ENCODE measurements at regions not wholly inside any gene's neighbourhood (a gene's known extent, or its start where the extent isn't known, plus 50 kb on each side); places are given as distances from the start of the nearest gene placed in this dataset.

DNA sequence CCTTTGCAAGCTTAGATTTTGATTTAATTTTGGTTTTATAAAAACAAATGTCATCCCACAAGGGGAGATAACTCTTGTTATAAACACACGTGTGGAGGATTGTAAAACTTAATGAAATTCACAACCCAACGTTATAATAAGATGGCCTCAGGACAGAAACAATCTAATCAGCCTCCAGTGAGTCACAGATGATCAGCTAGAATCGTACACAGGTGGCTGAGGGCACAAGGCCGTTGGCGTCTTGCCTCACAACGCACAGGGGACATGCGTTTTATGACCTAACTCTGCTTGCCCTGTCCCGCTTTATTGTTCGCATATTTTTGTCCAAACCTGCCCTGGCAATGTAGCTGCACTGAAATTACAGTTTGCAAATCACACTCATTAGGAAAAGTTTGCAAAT lies 121.9 kb upstream of the PDZRN3 start:
- DNase-seq (ENCODE audit: low read depth in 2 of 2): no peak

DNA sequence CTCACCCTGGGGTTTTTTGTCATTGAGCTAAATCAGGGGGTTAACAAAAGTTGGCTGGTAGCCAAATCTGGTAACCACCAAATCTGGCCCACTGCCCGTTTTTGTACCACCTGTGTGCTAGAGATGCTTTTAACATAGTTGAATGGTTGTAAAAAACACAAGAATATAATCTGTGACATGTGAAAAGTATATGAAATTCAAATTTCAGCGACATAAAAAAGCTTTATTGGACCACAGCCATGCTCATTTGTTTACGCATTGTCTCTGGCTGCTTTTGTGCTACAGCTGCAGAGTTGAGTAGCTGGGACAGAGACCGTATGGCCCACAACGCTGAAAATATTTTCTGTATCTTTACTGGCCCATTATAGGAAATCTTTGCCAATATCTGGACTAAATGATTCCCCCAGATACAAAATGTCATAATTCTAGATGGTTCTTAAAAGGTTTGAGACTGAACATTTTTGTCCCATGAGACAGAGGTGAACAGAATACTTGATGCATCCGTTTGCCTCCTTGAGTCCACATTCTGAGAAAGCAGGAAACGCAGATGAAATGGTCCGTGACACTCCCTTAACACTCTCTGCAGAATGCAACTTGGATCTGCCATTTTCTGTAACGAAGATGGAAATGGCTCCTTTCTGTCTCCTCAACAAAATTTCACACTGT lies 120.9 kb upstream of the PDZRN3 start:
- DNase-seq (ENCODE audit: low read depth in 2 of 2): no peak

DNA sequence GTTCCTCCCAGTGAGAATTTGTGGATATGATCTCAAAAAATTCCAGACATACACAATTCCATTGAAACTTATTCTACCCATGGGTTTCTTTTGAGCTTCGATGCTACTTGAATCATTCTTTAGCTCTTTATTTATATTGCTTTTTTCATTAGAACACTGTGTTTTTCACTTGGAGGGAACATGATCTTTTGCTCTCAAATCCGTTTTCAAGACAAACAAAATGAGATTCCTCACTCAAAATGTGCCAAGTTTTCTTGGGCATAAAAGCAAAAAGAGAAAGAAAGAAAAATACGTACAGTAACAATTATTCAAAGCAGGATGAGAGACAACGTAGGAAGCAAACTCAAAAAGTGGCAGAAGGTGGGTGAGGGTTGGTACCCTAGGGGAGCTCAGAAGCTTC lies 118.8 kb upstream of the PDZRN3 start:
- DNase-seq (ENCODE audit: low read depth in 2 of 2): no peak

DNA sequence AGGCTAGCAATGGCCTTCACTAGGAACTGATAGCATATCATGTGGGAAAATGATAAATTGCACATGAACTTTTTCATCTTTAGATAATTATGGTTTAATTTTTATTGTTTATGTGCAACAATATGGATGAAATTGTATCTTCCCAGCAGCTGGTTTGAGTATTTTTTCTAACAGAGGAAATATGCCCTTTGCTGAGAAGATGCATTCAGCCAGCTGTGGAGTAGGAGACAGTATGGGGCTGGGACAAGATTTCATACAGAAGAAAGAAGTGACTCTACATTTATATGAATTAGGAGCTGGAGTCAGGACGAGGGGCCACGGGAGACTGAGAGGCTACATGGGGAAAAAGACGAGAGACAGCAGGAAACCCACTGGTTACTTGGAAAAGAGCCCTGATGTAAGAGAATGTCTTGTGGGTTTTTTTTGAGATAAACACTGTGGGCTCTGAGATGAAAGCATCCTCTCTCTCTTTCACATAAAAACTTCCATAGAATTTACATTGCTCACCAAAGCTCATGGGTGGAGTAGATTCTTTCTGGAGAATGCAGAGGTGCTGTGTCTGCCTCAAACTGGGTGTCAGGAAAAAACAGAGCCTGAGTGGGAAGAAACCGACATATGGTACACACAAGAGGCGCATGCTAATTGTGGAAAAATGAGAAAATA lies 115.2 kb upstream of the PDZRN3 start:
- DNase-seq (ENCODE audit: low read depth in 2 of 2): no peak

DNA sequence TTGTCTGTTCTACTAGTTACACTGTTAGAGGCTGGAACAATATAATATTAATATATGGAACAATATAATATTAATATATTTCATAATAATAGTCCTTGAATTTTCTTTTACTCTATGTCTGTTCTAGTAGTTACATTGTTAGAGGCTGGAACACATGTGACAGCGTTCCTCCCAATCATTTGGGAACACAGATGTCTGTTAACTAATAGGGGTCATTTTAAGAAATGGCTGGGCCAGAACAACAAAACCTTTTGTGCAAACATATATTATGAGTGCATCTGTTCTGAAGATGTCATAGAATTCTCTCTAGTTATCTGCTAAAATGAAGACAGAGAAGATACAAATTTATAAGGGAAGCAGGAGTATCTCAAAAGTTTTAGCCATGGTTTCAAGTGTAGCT lies 114.0 kb upstream of the PDZRN3 start:
- DNase-seq (ENCODE audit: low read depth in 2 of 2): no peak

DNA sequence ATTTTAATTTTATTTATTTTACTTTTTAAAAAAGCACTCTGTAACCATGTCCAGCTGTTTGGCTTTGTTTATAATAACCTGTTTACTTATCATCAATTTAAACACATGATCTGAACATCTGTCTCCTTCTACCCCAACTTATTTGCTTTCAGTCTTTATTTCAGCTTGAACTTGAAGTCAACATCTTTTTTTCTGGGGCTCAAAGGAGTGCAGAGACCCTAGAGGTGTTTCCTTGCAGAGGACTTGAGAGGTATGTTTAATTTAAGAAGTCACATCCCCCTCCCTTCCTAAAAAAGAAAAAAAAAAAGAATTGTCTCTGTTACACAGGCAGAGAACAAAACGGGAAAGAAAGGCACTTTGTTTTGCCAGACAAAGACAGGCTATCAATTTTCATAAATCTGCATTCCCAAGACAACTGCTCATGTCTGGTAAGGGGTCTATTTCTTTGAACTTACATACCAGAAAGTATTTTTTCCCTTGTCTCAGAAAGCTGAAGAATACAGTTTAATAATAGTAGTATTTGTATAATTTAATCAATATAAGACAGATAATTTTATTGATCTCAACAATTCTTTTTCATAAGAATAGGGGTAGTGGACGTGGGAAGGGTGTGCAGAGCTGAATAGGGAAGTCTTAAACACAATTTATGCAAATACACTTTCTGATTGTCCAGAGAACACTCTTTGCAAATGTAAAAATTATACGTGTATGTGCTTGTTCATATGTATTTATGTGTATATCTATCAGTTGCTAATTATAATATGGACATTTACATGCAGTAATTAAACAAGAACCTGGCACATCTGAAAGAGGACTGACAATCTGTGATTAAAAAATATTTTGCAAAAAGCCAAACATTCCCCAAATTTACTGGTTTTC lies 109.7 kb upstream of the PDZRN3 start:
- DNase-seq (ENCODE audit: low read depth in 2 of 2): no peak

DNA sequence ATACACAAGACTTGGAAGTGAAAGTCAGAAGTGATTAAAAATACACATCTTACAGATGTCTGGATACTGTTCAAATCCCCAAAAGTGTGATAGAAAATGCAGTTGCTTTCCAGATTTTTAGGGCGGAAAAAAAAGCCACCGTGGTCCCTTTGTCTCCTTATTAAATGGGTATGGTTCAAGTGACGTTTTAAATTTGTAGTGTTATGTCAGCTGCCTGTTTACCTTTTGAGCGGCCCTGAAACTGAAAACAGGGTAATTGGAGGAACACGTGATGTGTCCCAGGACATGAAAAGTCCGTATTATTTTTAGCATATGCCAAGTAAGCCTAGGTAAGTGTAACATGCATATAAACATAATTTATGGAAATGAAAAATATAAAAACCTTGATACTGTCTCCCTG lies 109.0 kb upstream of the PDZRN3 start:
- DNase-seq (ENCODE audit: low read depth in 2 of 2): no peak

DNA sequence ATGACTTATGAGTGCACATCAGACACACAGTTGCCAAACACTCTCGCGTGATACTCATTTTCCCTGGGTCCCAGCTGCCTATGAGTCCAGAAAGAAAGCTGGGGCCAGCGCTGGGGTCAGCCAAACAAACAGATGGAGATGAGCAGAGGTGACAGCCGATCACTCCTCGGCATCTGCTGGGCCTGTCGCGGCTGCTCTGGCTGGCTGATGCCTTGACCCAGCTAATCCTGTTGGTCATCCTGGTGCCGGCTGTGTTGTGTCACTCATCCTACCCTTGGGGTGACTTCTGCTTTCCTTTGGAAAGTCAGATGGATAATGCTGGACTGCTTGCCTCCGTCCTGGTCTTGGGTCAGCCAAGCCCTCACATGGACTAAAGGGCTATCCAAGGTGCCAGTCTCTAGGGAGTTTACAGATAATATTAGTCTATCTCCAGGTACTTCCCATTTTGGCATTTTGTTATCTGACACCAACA lies 105.3 kb upstream of the PDZRN3 start:
- no peak for DNase-seq (ENCODE audit: low read depth in 2 of 2)

DNA sequence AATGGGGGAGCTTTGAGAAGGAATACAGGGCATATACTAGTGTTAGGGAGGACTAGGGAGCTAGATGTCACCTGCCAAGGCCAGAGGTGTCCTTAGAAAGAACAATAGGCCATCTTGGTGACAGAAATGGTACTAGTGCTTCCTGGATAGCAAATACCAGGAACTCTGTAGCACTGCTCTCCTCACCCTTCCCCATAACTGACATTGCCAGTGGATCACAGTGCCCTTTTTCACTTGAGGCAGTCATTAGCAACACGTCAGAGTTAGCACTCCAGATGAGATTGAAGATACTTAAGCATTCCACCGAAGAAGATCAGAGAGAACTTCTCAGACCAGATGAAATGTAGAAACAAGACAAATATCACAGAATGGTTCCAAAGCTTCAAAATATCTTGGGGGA lies 103.1 kb upstream of the PDZRN3 start:
- DNase-seq (ENCODE audit: low read depth in 2 of 2): no peak

DNA sequence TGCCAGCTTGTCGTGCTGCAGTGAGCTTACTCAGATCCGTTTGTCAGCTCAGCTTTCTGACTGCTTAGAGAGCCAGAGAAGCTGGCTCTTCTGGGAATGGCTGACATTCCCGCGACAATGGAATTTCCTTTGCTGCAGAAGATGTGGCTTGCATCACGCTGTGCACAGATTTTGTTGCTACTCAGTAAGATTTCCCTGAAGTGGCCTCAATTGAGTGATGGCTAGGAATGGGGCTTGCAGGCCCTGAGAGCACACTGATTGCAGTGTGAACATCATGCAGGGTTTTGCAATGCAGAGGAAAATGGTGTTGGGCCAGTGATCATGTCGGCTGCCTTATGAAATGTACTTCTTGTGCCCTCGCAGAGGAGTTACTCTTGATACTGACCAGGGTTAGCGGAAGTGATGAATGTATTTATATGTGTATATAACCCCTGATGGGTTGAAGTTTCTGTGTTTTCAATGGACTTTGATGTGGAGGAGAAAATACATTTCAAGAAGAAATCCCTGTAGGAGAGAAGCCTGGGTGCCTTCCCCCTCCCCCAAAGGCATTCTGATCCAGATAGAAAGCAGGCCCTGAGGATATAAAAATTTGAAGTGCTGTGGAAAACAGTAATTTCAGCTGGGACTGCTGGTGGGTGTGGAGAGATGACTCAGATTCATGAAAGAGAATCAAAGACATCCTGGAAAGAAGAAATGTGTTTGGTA lies 102.5 kb upstream of the PDZRN3 start:
- DNase-seq (ENCODE audit: low read depth in 2 of 2): no peak

DNA sequence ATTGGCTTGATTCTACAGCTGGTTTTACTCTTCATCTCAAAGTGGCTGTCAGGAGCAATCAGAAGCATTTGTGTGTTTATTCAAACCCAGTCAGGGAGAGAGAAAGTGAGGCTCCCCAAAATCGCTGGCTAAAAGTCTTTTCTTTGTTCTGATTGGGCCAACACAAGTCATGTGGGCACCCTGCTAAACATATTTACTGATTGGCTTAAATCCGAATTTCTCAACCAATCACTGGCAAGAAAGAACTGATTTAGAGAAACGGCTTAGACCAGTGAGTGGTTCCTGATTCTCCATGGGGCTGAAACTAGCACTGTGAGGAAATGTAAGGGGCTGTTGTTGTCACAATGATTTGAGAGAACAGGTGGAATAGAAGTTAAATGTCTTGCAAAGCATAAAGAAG lies 98.9 kb upstream of the PDZRN3 start:
- DNase-seq (ENCODE audit: low read depth in 2 of 2): no peak

DNA sequence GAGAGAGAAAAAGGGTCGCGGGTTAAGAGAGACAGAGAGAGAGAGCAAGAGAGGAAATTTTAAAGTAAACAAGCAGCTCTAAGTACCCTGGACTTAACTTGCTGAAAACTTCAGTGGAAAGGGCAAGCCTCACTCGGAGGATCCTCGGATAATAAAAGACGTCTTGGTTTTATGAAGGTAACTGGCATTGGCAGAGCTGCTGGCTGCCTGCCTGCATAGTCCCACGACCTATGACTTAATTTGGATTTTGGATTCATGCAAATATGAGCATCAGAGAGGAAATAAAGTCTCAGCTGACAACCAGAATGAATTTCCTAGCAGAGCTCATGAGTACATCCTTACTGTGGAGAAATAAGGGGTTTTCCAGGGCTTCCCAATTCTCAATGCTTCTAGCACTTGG lies 95.1 kb upstream of the PDZRN3 start:
- no peak for DNase-seq (ENCODE audit: low read depth in 2 of 2)

DNA sequence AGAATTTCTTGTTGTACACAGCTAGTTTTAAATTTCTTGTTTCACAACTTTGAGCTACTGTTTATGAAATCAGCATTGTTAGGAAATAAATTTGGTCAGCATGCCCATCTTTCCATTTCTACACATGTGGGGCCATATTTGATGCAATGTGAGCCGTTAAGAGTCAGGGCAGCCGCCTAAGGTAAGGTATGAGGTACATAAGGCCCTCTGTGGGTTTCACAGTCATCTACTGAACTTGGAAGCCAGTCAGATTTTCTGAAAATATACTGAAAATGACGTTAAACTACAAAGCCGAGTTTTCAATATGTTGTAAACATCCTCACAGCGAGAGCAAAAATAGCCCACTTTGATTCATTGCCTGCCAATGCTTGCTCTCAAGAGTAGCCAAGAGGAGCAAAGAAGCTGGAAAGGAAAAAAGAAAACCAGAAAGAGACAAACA lies 94.7 kb upstream of the PDZRN3 start:
- no peak for DNase-seq (ENCODE audit: low read depth in 2 of 2)

DNA sequence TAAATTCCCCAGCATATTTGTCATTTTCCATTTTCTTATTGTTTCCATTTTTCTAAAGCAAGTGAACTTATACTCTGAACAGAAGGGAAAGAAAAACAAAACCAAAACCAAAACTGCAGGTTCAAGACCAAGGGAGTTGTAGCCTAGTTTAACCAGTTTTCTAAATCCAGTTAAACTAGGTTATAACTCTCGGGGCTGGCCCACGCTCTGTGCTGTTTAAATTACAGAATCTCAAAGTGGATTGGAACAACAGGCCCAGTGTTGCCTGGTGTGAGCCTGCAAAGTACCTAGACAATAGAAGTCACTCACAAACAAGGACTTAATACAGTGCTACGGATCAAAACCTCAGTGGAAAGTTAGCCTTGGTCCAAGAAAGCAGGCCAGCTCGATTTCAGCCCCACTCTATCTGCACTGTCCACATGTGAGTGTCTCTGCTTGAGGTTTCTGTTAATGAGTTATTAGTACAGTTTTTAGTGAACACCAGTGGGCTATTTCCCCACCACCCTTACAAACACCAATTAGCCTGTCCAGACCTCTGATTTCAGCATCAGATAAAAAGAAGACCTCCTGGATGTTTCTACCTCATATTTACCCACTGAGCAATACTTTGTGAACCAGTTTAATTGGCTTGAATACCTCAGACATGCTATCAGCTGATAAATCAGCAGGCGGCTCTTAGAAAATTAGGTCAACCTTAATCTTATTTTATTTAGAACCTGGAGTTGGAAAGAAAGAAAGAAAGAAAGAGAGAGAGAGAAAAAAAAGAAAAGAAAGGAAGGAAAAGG lies 93.8 kb upstream of the PDZRN3 start:
- DNase-seq (ENCODE audit: low read depth in 2 of 2): no peak

DNA sequence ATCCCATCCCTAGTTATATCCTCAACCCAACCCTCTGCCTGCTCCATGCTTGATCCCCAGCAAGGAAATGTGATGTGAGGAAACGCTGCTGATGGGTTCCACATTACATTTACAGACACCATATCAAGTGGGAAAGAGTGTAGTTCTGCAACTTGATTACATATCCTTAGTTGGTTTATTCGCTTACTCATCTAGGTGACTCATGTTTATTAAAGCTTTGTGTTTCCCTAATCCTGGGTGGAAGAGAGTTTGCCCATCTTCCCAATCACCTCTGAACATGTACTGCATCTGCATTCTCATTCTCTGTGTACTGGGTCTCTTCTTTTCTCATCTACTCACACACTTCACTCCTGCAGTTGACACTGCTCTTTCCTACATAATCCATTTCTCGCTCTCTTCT lies 91.7 kb upstream of the PDZRN3 start:
- DNase-seq (ENCODE audit: low read depth in 2 of 2): no peak

DNA sequence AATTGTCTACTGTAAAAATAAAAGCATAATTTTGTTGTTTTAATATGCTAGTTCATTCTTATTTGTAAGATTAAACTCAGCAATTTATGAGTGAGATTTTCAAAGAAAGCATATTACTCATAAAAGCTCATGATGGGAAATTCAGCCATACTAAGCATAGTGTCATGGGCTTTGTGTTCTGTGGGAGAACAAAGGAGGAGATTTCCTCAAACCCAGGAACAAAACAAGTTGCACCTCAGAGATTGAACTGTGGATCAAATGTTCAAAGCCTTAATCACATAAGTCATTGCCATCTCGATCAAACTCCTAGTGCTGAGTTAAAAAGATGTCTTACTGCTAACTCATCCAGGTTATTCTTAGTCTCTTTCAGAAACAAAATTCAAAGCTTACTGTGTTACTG lies 85.6 kb upstream of the PDZRN3 start:
- no peak for DNase-seq (ENCODE audit: low read depth in 2 of 2)

DNA sequence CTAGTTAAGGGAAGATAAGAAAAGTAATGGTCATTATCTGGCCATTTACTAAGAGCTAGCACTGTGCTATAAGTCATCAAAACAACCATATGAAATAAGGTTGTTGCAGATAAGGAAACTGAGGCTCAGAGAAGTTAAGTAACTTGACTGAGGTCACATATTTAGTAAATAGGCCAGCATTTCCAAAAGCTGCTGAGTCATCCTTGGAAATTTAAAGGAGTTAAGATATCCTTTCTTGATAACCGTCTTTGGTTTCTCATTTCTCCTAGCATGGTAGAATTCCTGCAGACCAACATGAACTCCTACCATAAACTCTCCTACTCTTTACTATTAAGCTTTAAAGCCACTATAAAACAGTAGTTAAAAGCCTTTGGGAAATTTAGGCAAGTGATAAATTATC lies 85.0 kb upstream of the PDZRN3 start:
- no peak for DNase-seq (ENCODE audit: low read depth in 2 of 2)

DNA sequence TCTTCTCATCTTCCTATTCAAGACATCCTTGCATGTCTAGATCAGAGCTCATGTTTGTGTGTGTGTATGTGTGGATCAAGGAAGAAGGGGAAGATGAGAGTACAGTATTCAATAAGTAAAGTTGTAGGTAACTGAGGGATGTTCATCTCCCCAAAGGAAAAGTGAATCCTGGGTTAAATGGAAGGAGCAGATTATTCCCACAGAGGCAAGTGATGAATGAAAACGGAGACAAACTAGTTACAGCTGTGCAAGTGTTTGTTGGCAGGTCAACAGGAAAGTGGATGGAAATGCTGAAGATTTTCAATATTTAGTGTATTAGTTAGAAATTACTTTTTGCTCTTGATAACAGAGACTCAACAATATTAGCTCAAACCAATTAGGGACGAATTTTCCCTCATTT lies 84.2 kb upstream of the PDZRN3 start:
- no peak for DNase-seq (ENCODE audit: low read depth in 2 of 2)

DNA sequence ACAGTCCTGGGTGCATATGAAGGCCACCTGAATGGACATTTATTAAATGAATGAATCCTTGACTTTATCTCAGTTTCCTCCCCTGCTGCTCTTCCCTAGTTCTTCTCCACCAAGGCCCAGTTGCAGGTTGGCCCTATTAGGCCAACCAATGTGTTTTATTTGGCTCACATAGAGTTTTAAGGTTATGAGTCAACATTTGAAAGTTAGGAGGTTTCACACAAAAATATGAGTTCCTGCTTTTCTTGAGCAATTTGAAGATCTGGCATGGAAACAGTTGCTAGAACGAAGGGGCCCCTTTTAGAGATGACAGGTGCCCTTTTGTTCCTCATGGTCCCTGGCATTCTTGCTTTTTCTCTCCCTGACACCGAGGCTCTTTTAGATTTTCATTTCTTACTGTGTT lies 83.0 kb upstream of the PDZRN3 start:
- DNase-seq (ENCODE audit: low read depth in 2 of 2): no peak

DNA sequence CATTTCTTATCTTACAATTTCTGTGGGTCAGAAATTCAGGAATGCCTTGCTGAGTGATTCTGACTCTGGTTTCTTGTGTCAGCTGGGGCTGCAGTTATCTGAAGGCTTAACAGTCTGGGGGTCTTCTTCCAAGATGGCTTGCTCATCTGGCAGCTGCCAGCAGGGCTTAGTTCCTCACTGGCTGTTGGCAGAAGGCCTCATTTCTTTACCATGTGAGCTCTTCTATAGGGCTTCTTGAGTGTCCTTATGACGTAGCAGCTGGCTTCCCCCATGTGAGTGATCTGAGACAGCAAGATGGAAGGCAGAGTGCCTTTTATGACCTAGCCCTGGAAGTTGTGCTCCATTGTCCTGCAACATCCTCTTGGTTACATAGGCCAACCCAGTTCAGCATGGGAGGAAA lies 82.0 kb upstream of the PDZRN3 start:
- no peak for DNase-seq (ENCODE audit: low read depth in 2 of 2)

DNA sequence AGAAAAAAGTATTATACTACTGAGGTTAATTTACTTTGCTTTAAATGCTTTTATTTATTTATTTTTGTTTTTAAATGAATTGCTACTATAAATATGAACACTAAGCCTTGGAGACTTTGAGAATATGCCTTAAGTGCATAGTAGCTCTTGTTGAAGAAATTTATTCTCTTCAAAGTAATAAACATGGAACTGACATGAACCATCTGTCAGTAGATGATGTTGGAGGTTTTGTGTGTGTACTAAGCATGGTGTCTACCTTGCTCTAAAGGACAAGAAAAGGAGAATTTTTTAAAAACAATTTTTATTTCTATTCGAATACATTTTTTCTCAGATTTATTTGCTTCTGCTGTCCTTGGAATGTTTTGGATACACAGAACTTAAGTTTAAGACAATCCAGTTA lies 81.1 kb upstream of the PDZRN3 start:
- no peak for DNase-seq (ENCODE audit: low read depth in 2 of 2)
